ENCODE measurements at regions not wholly inside any gene's neighbourhood (a gene's known extent, or its start where the extent isn't known, plus 50 kb on each side); places are given as distances from the start of the nearest gene placed in this dataset.

- TF ChIP-seq CTCF (conservative IDR thresholded peaks at IDR 0.05; ENCODE audit: low read depth, low read length) (no peak), EZH2 (IDR thresholded peaks at IDR 0.05; ENCODE audit: borderline replicate concordance, low read depth, low read length, poor library complexity, severe bottlenecking) (no peak)
Measured at GRCh38 chr5:98460536-98460935, 312.9 kb upstream of the RGMB start.
